ENCODE measurements at regions not wholly inside any gene's neighbourhood (a gene's known extent, or its start where the extent isn't known, plus 50 kb on each side); places are given as distances from the start of the nearest gene placed in this dataset.

DNA sequence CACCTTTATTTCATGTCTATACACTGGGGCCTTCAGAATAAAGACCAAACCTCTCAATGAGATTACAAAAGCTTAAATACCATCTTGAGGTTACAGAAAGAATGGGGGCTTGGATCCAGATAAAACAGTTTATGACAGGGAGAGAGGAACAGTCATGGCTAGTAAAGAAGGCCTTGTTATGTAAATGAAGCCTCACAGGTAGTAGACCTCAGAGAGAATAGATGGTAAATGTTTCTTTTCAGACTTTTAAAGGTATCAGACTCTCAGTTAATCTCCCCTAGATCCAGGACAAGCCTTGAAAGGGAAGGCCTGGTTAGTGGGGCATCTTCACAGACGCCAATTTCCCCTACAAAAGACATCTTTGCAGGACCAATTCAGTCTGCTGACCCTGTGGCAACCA is 1325.6 kb downstream of the HACE1 start:
- no peak for TF ChIP-seq RAD21 (IDR thresholded peaks at IDR 0.05; ENCODE audit: low read length)
- TF ChIP-seq, protein P1, sequence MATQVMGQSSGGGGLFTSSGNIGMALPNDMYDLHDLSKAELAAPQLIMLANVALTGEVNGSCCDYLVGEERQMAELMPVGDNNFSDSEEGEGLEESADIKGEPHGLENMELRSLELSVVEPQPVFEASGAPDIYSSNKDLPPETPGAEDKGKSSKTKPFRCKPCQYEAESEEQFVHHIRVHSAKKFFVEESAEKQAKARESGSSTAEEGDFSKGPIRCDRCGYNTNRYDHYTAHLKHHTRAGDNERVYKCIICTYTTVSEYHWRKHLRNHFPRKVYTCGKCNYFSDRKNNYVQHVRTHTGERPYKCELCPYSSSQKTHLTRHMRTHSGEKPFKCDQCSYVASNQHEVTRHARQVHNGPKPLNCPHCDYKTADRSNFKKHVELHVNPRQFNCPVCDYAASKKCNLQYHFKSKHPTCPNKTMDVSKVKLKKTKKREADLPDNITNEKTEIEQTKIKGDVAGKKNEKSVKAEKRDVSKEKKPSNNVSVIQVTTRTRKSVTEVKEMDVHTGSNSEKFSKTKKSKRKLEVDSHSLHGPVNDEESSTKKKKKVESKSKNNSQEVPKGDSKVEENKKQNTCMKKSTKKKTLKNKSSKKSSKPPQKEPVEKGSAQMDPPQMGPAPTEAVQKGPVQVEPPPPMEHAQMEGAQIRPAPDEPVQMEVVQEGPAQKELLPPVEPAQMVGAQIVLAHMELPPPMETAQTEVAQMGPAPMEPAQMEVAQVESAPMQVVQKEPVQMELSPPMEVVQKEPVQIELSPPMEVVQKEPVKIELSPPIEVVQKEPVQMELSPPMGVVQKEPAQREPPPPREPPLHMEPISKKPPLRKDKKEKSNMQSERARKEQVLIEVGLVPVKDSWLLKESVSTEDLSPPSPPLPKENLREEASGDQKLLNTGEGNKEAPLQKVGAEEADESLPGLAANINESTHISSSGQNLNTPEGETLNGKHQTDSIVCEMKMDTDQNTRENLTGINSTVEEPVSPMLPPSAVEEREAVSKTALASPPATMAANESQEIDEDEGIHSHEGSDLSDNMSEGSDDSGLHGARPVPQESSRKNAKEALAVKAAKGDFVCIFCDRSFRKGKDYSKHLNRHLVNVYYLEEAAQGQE (IDR thresholded peaks at IDR 0.05; ENCODE audit: low read depth, low read length): no peak
- no peak for TF ChIP-seq EP300 (IDR thresholded peaks at IDR 0.05; ENCODE audit: borderline replicate concordance in 1 of 2, low read depth in 1 of 2, low read length in 1 of 2)
- TF ChIP-seq, protein P2, sequence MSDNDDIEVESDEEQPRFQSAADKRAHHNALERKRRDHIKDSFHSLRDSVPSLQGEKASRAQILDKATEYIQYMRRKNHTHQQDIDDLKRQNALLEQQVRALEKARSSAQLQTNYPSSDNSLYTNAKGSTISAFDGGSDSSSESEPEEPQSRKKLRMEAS (IDR thresholded peaks at IDR 0.05; ENCODE audit: low read depth): no peak
- TF ChIP-seq, protein P3, sequence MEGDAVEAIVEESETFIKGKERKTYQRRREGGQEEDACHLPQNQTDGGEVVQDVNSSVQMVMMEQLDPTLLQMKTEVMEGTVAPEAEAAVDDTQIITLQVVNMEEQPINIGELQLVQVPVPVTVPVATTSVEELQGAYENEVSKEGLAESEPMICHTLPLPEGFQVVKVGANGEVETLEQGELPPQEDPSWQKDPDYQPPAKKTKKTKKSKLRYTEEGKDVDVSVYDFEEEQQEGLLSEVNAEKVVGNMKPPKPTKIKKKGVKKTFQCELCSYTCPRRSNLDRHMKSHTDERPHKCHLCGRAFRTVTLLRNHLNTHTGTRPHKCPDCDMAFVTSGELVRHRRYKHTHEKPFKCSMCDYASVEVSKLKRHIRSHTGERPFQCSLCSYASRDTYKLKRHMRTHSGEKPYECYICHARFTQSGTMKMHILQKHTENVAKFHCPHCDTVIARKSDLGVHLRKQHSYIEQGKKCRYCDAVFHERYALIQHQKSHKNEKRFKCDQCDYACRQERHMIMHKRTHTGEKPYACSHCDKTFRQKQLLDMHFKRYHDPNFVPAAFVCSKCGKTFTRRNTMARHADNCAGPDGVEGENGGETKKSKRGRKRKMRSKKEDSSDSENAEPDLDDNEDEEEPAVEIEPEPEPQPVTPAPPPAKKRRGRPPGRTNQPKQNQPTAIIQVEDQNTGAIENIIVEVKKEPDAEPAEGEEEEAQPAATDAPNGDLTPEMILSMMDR (IDR thresholded peaks at IDR 0.05): no peak
- no peak for TF ChIP-seq EZH2phosphoT487 (IDR thresholded peaks at IDR 0.05; ENCODE audit: borderline replicate concordance, low read depth)
- TF ChIP-seq, protein P4, sequence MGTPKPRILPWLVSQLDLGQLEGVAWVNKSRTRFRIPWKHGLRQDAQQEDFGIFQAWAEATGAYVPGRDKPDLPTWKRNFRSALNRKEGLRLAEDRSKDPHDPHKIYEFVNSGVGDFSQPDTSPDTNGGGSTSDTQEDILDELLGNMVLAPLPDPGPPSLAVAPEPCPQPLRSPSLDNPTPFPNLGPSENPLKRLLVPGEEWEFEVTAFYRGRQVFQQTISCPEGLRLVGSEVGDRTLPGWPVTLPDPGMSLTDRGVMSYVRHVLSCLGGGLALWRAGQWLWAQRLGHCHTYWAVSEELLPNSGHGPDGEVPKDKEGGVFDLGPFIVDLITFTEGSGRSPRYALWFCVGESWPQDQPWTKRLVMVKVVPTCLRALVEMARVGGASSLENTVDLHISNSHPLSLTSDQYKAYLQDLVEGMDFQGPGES (IDR thresholded peaks at IDR 0.05; ENCODE audit: low read depth, low read length): no peak
- TF ChIP-seq TAF1 (IDR thresholded peaks at IDR 0.05; ENCODE audit: borderline replicate concordance, low read depth, low read length): no peak
- TF ChIP-seq GABPA (IDR thresholded peaks at IDR 0.05; ENCODE audit: low read depth): no peak
- TF ChIP-seq POLR2AphosphoS5 (IDR thresholded peaks at IDR 0.05; ENCODE audit: low read depth, low read length): no peak
